ENCODE measurements at regions not wholly inside any gene's neighbourhood (a gene's known extent, or its start where the extent isn't known, plus 50 kb on each side); places are given as distances from the start of the nearest gene placed in this dataset.

- Histone ChIP-seq H3K9me3 (ENCODE audit: low read depth, low read length, poor library complexity, severe bottlenecking) (no peaks in the 10 kb centered on the region), H3K27me3 (replicated peaks; ENCODE audit: insufficient read depth, low read depth, low read length, poor library complexity) (no peaks in the 10 kb centered on the region), H3K36me3 (ENCODE audit: insufficient read depth, low read length, poor library complexity, severe bottlenecking) (no peaks in the 10 kb centered on the region), H3K27ac (ENCODE audit: low read depth, low read length, poor library complexity, severe bottlenecking) (no peak overlapping the region), H3K4me1 (ENCODE audit: insufficient read depth, low read length, poor library complexity, severe bottlenecking) (no peaks in the 10 kb centered on the region), H3K4me3 (ENCODE audit: low read depth, low read length, poor library complexity, severe bottlenecking) (no peak overlapping the region)
- no TSS peak for BruUV-seq (replicated peaks)
- POLR2A ChIA-PET (ENCODE audit: low non-redundant PET): no interaction called here
- intact Hi-C loops (cut with micrococcal nuclease; ENCODE audit: unreplicated experiment): no loop called here
- CTCF ChIA-PET: no interaction called here
- TF ChIP-seq EZH2 (IDR thresholded peaks at IDR 0.05; ENCODE audit: borderline replicate concordance, low read depth, low read length, poor library complexity, severe bottlenecking) (no peak), CTCF (conservative IDR thresholded peaks at IDR 0.05; ENCODE audit: low read depth, low read length) (no peak)
- no peak for DNase-seq (ENCODE audit: low spot score)
Observed at GRCh38 chr11:15446929-15447328, 332.2 kb downstream of the INSC start.

- no peak for TF ChIP-seq CTCF (conservative IDR thresholded peaks at IDR 0.05; ENCODE audit: low read depth, low read length)
- TF ChIP-seq EZH2 (IDR thresholded peaks at IDR 0.05; ENCODE audit: borderline replicate concordance, low read depth, low read length, poor library complexity, severe bottlenecking): no peak
- Histone ChIP-seq H3K4me3 (ENCODE audit: low read depth, low read length, poor library complexity, severe bottlenecking) (no peak overlapping the region), H3K27me3 (replicated peaks; ENCODE audit: insufficient read depth, low read depth, low read length, poor library complexity) (no peaks in the 10 kb centered on the region), H3K4me1 (ENCODE audit: insufficient read depth, low read length, poor library complexity, severe bottlenecking) (no peaks in the 10 kb centered on the region), H3K9me3 (ENCODE audit: low read depth, low read length, poor library complexity, severe bottlenecking) (no peaks in the 10 kb centered on the region), H3K27ac (ENCODE audit: low read depth, low read length, poor library complexity, severe bottlenecking) (no peak overlapping the region), H3K36me3 (ENCODE audit: insufficient read depth, low read length, poor library complexity, severe bottlenecking) (no peaks in the 10 kb centered on the region)
- no TSS peak for BruUV-seq (replicated peaks)
- intact Hi-C loops (cut with micrococcal nuclease; ENCODE audit: unreplicated experiment): no loop called here
- DNase-seq (ENCODE audit: low spot score): no peak
- ChIA-PET CTCF (no interaction called here), POLR2A (ENCODE audit: low non-redundant PET) (no interaction called here)
Observed at GRCh38 chr11:15451713-15452112, 337.0 kb downstream of the INSC start.

GRCh38 chr11:15453211-15453765 is 338.6 kb downstream of the INSC start:
- CTCF ChIA-PET: no interaction called here
- intact Hi-C loops (cut with micrococcal nuclease; ENCODE audit: unreplicated experiment): no loop called here
- Histone ChIP-seq H3K27ac (ENCODE audit: low read depth, low read length, poor library complexity, severe bottlenecking) (no peak overlapping the region), H3K27me3 (replicated peaks; ENCODE audit: insufficient read depth, low read depth, low read length, poor library complexity) (no peaks in the 10 kb centered on the region), H3K9me3 (ENCODE audit: low read depth, low read length, poor library complexity, severe bottlenecking) (no peaks in the 10 kb centered on the region), H3K36me3 (ENCODE audit: insufficient read depth, low read length, poor library complexity, severe bottlenecking) (no peaks in the 10 kb centered on the region), H3K4me1 (ENCODE audit: insufficient read depth, low read length, poor library complexity, severe bottlenecking) (no peaks in the 10 kb centered on the region), H3K4me3 (ENCODE audit: low read depth, low read length, poor library complexity, severe bottlenecking) (no peak overlapping the region)
- BruUV-seq (replicated peaks): no TSS peak
- TF ChIP-seq EZH2 (IDR thresholded peaks at IDR 0.05; ENCODE audit: borderline replicate concordance, low read depth, low read length, poor library complexity, severe bottlenecking) (no peak), CTCF (conservative IDR thresholded peaks at IDR 0.05; ENCODE audit: low read depth, low read length) (no peak)
- POLR2A ChIA-PET (ENCODE audit: low non-redundant PET): no interaction called here
- no peak for DNase-seq (ENCODE audit: low spot score)
